ENCODE measurements at regions not wholly inside any gene's neighbourhood (a gene's known extent, or its start where the extent isn't known, plus 50 kb on each side); places are given as distances from the start of the nearest gene placed in this dataset.

DNA sequence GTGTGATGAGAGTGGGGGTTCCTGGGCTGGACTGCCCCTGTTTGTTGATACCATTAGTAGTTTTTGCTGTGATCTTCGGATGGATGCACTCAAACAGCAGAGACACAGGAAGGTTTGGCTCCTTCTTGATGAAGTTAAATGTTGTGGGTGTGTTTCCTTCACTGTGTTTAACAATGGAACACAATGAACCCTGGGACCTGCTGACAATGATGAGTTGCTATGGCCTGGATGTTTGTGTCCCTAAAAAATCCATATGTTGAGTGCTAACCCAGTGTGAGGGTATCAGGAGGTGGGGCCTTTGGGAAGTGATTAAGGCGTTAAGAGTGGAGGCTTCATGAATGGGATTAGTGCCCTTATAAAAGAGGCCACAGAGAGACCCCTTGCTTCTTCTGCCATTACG is 237.4 kb upstream of the HS6ST1 start:
- no peak for DNase-seq
- H3K4me3 ChIP-seq = no peak overlapping the region
- no peaks in the 10 kb centered on the region for H3K36me3 ChIP-seq
- TF ChIP-seq POLR2A (IDR thresholded peaks at IDR 0.05) = no peak
- TF ChIP-seq, protein P1, sequence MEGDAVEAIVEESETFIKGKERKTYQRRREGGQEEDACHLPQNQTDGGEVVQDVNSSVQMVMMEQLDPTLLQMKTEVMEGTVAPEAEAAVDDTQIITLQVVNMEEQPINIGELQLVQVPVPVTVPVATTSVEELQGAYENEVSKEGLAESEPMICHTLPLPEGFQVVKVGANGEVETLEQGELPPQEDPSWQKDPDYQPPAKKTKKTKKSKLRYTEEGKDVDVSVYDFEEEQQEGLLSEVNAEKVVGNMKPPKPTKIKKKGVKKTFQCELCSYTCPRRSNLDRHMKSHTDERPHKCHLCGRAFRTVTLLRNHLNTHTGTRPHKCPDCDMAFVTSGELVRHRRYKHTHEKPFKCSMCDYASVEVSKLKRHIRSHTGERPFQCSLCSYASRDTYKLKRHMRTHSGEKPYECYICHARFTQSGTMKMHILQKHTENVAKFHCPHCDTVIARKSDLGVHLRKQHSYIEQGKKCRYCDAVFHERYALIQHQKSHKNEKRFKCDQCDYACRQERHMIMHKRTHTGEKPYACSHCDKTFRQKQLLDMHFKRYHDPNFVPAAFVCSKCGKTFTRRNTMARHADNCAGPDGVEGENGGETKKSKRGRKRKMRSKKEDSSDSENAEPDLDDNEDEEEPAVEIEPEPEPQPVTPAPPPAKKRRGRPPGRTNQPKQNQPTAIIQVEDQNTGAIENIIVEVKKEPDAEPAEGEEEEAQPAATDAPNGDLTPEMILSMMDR (IDR thresholded peaks at IDR 0.05) = no peak
- H3K4me1 ChIP-seq = no peaks in the 10 kb centered on the region
- H3K27me3 ChIP-seq = no peaks in the 10 kb centered on the region
- no peaks in the 10 kb centered on the region for H3K9me3 ChIP-seq
- H3K27ac ChIP-seq = no peak overlapping the region

DNA sequence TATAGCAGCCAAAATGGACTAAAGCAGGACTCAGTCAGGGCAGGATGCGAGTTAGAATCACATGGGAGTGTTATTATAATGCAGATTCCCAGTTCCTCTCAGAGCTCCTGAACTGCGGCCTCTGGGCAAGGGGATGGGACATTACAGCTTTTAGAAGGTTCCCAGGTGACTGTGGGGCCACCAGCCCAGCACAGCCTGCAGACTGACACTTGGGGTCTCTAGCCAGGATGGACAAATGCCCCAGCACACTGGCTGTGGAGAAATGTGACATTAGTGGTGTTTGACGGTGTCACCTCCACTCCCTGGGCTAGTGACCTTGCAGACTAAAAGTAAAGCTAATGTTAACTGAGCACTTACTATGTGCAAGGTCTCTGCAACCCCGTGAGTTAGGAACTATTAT is 238.0 kb upstream of the HS6ST1 start:
- no peaks in the 10 kb centered on the region for H3K9me3 ChIP-seq
- no peaks in the 10 kb centered on the region for H3K36me3 ChIP-seq
- H3K27me3 ChIP-seq = no peaks in the 10 kb centered on the region
- TF ChIP-seq, protein P1 (IDR thresholded peaks at IDR 0.05) = no peak
- no peak for TF ChIP-seq POLR2A (IDR thresholded peaks at IDR 0.05)
- DNase-seq = no peak
- H3K4me1 ChIP-seq = no peaks in the 10 kb centered on the region
- no peak overlapping the region for H3K4me3 ChIP-seq
- no peak overlapping the region for H3K27ac ChIP-seq

DNA sequence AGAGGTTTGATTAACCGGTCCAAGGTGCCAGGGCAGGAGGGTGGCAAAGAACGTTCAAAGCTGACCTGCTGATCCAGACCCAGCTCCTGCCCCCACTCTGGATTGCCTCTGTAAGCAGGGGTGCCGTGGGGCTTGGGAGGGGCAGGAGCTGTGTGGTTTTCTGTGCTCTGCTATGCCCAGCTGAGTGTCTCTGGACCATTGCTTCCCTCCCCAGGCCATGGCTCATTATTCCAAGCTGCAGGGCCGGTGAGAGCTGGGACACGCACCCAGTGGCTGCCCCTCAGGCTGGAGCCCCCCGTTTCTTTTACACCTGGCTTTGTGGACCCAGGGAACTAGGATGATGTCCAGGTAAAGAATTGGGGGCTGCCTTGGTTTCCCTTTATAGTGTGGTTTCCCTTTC is 238.4 kb upstream of the HS6ST1 start:
- H3K27me3 ChIP-seq = no peaks in the 10 kb centered on the region
- no peaks in the 10 kb centered on the region for H3K9me3 ChIP-seq
- DNase-seq = no peak
- no peaks in the 10 kb centered on the region for H3K36me3 ChIP-seq
- no peak overlapping the region for H3K4me3 ChIP-seq
- no peak overlapping the region for H3K27ac ChIP-seq
- TF ChIP-seq POLR2A (IDR thresholded peaks at IDR 0.05) = no peak
- TF ChIP-seq, protein P1 (IDR thresholded peaks at IDR 0.05) = no peak
- H3K4me1 ChIP-seq = no peaks in the 10 kb centered on the region

DNA sequence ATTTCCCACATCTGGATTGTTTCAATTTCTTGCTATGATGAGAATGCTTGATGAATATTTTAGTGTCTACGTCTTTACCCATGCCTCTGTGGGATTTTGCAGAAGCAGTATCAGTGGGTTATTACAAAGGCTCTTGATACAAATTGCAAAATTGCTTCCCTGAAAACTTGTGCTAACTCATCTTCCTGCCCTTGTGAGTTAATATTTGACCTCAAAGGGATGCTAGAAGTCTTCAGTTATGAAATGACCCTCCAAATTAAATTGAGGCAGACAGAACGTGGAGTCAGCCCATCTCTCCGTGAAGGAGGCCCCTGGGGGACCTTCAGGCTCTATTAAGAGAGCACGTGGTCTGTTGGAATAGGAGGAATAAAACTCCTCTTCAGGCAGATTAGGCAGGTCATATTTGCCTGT is 239.2 kb upstream of the HS6ST1 start:
- Histone ChIP-seq H3K4me3 (no peak overlapping the region), H3K4me1 (no peaks in the 10 kb centered on the region), H3K27me3 (no peaks in the 10 kb centered on the region), H3K36me3 (no peaks in the 10 kb centered on the region), H3K9me3 (no peaks in the 10 kb centered on the region), H3K27ac (no peak overlapping the region)
- TF ChIP-seq, protein P1 (IDR thresholded peaks at IDR 0.05) = no peak
- no peak for TF ChIP-seq POLR2A (IDR thresholded peaks at IDR 0.05)
- no peak for DNase-seq

DNA sequence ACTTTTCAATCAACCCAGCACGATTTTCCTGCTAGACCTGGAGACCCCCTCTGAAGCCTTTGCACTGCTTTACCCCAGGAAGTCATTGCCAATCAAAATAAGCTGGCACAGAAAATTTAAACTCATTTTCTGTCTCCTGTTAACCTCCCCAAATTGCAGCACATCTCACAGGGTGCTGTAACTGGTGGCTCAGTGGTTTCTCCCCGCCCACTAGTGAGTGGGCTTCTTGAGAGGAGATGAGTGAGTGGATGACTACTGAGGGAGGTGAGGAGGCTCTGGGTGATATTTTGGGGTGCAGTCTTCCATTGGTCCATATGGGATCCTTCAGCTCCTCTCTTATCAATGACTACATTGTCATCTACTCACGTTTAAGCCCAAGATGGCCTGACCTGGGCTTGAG is 239.8 kb upstream of the HS6ST1 start:
- Histone ChIP-seq H3K9me3 (no peaks in the 10 kb centered on the region), H3K27ac (no peak overlapping the region), H3K4me3 (no peak overlapping the region), H3K36me3 (no peaks in the 10 kb centered on the region), H3K4me1 (no peaks in the 10 kb centered on the region), H3K27me3 (no peaks in the 10 kb centered on the region)
- no peak for DNase-seq
- no peak for TF ChIP-seq POLR2A (IDR thresholded peaks at IDR 0.05)
- TF ChIP-seq, protein P1 (IDR thresholded peaks at IDR 0.05) = no peak

DNA sequence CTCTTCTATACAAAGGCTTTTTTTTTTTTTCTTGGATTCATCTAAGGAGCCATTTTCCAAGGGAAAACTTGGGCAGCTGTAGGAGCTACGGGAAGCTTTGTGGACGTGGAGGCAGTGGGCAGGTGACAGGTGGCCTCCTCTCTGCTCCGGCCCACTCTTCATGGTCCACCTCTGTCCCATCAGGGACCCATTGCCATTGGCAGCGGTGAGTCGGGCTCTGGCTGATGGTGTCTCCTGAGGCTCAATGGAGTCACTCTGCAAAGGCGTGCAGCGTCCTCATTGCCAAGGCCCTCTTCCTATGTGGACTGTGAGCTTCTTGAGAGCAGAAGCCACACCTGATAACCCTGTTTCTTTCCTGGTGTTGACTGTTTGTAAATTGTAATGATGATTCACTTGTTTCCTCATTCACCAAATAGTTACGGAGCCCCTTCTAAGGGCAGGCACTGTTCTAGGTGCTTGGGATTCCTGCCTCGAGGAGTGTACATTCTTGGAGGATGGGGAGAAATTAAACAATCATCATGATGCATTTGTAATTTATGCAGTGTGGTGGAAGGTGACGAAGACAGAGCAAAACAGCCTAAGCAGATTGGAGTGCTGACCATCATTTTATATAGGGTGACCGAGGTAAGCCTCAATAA is 240.3 kb upstream of the HS6ST1 start:
- no peak overlapping the region for H3K27ac ChIP-seq
- H3K4me3 ChIP-seq = no peak overlapping the region
- TF ChIP-seq, protein P1 (IDR thresholded peaks at IDR 0.05) = no peak
- no peak for TF ChIP-seq POLR2A (IDR thresholded peaks at IDR 0.05)
- no peak for DNase-seq
- H3K36me3 ChIP-seq = no peaks in the 10 kb centered on the region
- H3K27me3 ChIP-seq = no peaks in the 10 kb centered on the region
- no peaks in the 10 kb centered on the region for H3K9me3 ChIP-seq
- no peaks in the 10 kb centered on the region for H3K4me1 ChIP-seq

Measured in Peyer's patch (tissue), 4 donors.